ENCODE measurements at regions not wholly inside any gene's neighbourhood (a gene's known extent, or its start where the extent isn't known, plus 50 kb on each side); places are given as distances from the start of the nearest gene placed in this dataset.

DNA sequence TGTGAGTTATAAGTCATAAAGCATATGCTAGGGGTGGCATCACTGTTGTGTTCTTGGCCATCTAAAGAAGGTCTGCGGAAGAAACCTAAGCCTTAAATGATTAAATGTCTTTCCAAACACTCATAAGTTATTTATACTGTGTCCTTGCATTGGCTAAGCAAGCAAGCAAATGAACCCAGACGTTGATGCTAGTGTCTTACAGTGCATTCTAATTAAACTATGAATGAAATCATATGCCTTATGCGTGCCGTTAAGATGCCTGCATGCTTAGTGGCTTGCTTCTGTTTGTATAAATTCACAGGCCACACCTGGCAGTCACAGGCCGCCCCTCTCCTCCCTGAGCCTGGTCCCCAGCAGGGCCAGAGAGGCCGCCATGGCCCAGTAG, 49.9 kb downstream of the RIN2 start:
- DNase-seq: no peak

DNA sequence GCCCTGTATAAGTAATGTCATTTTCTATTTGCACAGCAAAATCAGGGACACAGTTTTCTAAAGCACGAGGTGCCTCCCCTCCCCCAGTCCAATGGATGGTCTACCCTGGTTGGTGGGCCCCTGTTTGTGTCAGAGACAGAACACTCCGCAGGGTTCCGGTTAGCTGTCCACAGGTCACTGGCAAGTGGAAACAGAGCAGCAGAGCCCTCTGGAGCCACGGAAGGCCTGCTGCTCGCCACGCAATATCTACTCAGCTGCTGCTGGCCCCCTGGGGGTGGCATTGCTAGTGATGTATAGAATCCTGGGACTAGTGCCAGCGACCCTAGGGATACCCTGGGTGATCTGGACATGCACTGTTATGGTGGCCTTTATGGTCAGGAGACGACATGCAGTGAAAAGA, 50.4 kb downstream of the RIN2 start:
- DNase-seq: no peak

DNA sequence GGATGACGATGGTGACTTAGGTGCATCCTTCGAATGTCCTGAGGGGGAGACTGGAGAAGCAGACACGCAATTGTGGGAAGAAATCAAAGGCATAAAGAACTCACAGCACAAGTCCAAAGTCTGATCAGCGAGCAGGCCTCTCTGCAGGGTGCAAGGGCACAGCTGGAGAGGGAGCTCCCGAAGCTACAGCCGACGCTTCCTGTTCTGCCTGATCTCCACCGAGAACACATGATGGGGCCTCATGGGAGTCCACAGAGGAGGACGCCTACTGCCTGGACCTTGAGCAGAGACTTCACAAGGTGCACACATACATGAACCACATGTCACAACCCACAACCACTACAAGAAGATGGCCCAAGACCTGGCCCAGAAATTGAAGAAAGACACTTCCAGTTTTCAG, 51.4 kb downstream of the RIN2 start:
- DNase-seq: no peak

DNA sequence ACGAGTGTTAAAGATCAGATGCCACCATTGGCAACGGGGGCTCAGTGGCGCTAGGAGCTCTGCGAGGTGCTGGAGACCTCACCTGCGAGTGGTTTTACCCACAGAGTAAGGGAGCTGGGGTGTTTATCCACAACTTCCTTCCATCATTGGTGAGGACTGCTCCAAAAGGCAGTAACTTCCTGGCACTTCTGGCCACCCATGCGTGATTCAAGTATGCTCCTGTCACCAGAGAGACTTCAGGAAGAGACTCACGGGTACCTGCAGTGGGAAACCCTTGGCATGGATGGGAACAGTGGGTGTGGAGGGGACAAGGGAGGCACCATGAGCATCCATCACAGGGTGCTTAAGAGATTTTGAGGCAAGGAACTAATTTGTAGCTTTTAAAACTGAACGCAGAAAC, 53.2 kb downstream of the RIN2 start:
- no peak for DNase-seq

DNA sequence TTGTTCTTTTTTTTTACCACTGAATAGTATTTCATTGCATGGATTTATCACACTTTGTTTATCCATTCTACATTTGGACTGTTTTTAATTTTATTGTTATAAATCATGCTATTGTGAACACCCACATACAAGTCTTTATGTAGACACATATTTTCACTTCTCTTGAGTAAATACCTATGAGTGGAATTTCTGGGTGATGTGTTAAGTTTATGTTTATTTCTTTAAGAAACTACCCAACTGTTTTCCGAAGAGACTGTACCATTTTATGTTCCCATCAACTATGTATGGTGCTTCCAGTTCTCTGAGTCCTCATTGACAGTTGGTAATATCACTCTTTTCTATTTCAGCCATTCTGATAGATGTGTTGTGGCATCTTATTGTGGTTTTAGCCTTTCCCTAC, 54.0 kb downstream of the RIN2 start:
- no peak for DNase-seq

DNA sequence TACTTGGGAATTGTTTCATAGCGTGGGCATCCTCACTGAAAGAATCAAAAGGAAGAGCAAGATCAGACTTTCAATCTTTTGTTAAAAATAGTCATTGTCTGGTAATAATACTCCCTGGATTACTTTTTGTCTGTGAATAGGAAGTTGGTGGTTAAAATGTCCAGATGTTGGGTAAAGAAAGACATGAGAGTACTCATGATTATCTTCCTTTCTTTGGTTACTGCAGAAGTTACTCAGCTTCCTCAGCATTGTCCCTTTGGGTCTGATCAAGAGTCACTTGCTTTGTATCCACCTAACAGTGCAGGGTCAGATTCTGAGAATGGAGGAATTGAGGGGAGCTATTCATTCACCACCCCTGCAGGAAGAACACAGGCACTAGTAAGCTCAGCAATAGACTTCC, 54.6 kb downstream of the RIN2 start:
- DNase-seq: no peak

DNA sequence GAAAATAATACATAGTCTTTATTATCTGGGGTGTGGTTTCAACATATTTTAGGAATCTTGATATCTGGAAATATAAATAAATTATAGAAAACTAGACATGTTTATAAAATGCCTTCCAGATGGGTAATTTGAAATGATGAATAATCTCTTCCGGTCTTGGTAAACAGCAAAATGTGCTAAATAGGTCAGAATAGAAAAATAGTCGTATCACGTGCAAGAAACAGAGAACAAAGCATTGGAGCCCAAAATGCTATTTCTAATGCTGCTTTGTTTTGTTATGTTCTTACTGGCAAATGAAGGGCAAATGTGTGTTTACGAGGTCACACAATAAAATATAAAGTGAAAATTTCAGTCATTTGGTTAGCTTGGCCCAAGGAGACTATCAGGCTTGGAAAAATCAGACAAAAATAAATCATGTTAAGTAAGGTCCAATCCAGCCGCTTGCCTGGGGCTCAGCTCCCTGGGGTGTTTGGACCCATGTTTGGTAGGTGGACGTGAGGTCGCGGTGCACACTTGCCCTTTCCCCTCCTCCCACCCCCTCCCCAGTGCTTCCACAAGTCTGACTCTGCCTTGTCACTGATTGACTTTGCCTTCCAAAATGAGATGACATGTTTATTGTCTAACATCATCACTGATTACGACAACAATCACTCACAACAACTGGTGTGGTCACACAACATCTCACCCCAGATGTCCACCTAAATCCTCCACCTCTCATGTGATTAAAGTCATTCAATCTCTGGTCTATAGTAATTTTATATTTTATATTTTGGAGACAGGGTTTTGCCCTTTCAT, 56.0 kb downstream of the RIN2 start:
- no peak for DNase-seq

DNA sequence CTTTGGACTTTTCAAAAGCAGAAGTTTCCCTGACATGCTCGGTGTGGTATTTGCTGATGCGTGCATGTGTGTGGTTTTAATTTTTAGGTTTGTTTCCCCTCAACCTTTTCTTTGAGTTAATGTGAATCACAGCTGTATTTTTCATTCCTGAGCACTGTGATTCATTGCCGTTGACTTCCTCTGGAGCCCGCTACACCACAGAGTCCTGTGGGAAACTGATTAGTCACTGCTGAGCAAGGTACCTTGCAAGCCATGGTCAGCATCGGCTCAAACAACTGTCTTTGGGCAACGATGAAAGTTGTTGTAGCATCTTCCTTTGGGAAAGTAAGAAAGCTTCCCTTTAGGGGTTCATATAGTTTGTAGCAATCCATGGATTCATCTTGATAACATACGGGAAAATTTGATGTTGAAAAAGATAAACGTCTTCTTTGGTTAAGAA, 57.5 kb downstream of the RIN2 start:
- no peak for DNase-seq

DNA sequence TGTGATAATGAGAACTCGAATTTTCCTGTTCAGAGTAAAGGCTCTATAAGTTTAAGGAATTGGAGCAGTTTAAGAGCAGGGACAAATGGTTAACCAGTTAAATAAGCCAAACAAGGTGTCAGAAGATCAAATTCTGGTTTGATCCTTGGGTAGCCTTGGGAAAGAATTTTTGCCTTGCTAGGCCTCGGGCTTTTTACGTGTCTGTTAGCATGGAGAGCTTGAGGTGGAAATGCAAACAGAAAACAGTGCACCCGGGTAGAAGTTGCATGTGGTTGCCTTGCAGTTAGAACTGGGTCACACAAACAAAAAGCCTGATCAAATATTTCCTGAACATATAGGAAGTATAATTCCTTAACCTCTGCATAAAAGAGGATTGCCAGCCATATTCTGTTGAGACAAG, 58.3 kb downstream of the RIN2 start:
- no peak for DNase-seq

DNA sequence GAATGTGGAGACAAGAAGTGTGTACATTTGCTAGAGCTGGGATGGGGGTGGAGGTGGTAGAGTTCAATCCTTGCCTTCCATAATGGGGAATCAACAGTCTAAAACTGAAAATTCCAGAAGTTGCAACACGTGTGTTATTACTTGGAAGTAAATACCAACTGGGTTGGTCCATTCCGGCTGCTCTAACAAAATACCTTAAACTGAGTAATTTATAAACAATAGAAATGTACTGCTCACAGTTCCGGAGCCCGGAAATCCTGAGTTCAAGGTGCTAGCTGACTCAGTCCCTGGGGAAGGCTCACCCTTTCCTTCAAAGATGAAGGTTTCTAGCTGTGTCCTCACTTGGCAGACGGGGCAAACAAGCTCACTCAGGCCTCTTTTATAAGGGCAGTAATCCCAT, 59.0 kb downstream of the RIN2 start:
- no peak for DNase-seq

DNA sequence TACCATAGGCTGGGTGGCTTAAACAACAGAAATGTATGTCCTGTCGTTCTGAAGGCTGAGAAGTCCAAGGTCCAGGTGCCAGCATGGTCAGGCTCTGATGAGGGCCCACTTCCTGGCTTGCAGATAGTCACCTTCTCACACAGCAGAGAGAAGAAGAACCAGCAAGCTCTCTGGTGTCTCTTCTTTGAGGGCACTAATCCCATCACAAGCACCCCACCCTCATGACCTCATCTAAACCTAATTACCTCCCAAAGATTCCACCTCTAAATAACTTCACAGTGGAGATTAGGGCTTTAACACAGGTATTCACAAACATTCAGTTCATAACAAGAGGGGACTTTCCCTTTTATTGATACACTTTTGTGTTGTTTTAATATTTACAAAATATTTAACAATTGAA, 61.1 kb downstream of the RIN2 start:
- DNase-seq: no peak

DNA sequence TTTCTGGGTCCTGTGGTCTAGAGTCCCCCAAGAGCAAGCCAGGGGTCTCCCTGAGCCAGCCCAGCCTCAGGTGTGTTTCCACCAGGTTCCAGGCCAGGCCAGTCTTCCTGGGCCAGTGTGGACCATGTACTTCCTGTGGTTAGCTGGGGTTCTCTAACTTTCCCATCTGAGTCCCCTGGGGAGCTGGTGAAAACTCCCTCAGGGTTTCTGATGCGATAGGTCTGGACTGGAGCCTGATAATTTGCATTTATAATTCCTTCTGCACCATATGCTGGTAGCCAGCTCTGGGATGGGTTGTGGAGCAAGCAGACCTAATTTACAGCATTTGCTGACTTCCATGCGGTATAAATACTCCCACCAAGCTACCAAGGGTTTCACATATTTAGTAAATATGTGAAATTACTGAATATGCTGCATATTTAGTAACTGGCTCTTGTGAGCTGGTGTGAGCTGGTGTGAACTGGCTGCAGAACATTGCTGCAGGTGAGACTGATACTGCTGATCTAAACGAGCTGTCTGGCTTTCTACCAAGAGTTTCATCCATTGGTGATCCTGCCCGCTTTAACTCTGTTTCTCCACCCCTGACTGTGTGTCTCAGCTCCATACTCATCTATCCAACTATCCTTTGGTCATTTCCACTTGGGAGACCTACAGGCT, 62.6 kb downstream of the RIN2 start:
- no peak for DNase-seq

DNA sequence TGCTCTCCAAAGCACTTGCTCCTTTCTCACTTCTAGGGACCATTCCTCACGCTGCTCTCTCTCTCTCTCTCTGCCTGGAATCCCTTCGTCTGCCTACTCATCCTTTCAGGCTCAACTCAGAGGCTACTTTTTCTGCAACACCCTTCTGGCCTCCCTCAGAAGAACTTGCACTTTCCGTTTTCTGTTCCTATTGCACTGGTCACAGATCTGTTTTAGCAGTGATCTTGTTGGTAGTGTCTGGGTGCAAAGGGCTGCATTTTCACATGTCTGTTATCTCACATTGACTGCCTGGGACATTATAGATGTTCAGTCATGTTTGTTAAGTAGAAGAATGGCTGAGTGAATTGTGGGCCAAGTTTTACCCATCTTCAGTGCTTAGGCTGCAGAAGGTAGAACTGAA, 63.5 kb downstream of the RIN2 start:
- no peak for DNase-seq

DNA sequence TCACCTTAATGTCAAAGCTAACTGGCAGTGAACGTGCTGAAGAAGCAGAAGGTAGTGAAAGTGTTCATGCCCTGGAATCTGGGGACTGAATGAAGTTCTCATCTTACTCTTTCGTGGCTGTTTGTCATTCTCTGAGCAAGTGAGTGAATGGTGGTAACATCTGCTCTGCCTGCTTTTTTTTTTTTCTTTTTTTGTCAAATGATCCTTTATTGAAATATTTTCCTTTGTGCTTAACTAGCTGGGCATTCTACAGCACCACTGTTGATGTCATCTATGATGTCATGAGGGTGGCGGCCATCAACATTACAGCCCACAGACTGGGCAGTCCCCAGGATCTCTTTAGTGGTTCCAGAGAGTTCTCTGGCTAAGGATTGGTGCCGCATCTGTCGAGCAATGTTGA, 65.2 kb downstream of the RIN2 start:
- no peak for DNase-seq

DNA sequence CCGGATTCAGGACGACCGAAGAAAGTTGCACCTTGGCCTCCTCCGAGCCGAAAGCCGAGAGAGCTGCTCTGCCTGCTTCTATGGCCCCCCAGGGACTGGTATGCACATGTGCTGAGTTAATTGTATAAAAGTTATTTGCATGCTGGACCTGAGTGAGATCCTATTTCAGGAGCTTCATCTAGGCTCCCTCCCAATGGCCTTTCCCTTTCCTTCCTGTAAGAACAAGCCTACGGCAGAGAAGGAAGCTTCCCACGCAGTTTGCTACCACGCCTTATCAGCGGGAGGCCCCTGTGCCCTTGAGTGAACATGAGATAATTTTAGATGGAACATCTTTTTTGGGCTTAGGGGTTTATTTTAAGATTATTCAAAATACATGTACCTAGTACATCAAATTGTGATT, 65.9 kb downstream of the RIN2 start:
- DNase-seq: no peak

DNA sequence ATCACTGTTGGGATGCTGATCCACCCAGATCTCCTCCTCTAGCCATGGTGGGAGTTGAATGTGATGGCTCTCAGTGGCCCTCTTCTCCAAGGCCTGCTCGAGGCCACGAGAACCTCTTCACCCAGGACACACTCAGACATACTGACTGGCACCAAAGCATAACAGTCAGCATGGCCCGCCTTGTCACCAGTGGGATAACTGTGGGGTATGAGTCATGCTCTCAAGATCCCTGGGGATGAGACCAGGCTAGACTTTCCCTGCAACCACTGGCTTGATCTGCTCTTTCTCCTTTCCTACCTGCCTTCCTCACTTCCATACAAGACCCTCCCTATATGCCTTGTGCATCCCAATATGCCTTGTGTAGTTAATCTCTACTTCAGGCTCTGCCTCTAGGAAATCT, 66.8 kb downstream of the RIN2 start:
- DNase-seq: no peak

DNA sequence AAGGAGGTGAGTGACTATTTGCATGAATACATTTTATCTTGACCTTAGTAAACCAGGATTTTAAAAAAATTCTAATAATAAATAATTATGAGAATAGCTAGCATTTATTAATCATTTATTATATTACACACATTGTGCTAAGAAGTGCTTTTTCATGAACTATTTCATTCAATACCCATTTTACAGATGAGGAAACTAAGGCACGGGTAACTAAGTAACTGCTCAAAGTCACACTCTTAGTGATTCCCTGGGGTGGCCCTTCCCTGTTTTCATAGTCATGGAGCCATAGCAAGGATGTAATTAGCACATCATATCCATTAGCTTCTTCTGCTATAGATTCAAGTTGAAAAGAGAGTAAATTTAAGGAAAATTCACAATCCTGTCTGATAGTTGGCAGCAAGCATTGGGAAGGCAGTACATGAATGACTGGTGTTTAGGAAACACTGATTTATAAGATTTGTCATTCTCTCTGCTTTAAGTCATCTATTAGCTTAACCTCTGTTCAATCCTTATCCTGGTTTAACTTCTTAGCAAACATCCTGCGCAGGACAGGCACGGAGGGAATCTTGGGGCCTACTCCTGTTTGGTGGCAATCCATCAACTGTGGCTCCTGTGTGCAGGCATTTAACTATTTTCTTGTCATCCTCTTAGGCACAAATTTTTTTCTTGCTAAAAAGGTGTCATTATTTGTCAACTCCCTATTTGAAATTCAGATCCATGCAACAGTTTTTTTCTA, 68.3 kb downstream of the RIN2 start:
- no peak for DNase-seq

DNA sequence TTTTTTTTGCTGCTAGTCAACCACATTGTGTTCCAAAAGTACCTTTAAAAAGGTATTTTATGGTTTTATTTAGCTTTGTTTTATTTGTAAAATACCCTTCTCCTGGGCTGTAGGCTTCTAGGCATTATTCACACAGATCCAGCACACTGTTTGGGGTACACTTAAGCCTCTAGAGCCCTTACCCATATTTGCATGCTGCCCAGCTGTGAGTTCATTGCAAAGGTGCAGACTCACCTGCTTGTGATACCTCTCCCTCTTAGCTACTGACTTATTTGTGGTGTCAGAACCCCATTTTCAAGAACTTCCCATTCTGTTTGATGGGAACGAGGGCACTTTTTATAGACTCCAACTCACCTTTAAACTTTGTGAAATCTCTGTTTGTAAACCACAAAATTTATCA, 69.8 kb downstream of the RIN2 start:
- DNase-seq: no peak

DNA sequence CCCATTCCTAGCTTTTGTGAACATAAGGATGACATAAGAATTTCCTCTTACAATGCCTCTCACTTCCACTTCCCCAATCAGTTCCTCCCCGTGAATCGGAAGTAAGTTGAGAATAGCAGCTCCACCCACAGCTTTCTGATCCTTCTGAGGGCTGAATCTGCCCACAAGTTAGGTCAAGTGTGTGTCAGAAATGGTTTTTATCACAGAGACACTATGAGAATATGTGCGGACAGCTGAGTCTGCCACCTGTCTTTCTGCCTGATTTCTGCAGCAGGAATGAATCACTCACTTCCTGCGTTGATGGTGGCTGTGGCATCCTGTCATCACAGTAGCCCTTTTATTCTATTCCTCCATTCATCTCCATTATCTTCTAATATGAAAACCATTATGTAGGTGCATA, 70.2 kb downstream of the RIN2 start:
- no peak for DNase-seq

DNA sequence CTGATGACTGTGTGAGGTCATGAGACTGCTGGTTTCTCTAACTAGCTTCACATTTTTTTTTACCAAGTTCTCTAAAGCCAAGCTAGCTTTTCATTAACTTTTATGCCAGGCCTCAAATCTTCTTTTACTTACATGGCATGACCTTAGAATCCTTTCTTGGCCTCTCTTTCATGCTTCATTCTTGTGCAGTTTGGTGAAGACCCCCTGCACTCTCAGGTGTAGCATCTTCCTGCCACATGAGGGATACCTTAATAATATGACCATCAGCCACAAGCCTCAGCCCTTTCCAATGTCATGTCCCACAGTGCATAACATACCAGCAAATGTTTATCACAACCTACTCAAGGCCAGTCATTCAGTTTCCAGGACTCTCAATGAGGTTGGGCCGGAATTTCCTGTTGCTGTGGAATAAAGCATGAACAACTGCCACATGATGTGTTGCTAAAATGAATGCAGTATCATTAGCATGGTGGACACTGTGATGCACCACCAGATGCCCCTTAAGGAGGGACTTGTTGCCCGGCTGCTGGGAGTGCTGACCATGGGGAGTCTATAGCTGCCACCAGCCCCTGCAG, 72.2 kb downstream of the RIN2 start:
- DNase-seq: no peak

DNA sequence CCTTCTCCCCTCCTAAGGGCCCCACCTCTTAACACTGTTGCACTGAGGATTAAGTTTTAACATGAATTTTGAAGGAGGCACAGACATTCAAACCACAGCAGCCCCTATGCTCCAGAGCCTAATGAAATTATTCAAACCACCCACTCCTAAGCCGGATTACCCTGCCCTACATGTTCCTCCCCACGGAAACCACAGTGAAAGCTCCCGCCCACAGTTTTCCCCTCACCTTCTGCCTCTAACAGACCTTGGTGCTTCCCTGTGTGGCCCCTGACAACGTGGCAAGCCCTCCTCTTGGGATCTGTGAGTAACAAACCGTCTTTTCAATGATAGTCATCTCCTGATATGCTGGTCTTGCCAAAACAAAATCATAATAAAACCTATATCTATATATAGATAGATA, 74.8 kb downstream of the RIN2 start:
- DNase-seq: peak; percentile 35

DNA sequence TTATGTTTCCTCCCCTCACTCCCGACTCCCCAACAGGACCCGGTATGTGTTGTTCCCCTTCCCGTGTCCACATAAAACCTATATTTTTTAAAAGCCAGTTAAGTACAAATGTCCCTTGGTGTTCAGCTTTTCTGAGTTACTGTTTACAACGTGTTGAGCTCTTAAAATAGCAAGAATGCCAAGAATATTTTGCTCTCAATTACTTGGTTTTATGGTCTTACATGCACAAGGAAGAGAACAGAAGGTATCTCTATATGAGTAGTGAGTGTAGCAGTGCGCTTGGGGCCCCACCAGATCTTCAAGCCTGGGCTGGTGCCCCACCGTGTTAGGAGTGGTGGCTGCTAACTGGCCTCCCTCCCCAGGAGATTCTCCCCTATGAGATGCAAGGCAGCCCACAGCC, 75.3 kb downstream of the RIN2 start:
- DNase-seq: no peak

DNA sequence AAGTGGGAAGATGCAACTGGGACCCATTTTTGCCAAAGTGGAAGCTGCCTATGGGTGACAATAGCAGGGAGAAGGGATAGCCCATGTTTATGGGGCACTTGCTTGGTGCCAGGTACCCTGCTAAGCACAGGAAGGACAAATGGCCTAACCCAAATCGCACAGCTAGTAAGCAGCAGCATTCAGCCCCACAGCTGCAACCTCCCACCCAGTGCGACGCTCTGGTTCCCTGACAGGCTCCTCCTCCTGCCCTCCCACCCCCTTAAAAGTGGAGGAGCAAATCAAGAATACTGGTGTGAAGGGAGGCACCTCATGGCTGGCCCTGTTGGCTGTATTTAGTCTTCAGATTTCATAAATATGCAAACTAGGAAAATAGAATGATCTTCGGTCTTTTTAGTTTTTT, 76.2 kb downstream of the RIN2 start:
- DNase-seq: no peak

DNA sequence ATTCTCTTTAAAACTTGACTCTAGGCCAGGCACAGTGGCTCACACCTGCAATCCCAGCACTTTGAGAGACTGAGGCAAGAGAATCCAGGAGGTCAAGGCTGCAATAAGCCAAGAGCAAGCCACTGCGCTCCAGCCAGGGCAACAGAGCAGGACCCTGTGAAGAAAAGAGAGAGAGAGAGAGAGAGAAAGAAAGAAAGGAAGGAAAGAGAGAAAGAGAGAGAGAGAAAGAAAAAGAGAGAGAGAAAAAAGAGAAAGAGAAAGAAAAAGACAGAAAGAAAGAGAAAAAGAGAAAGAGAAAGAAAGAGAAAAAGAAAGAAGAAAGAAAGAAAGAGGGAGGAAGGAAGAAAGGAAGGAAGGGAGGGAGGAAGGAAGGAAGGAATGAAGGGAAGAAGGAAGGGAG, 76.7 kb downstream of the RIN2 start:
- DNase-seq: no peak
